ENCODE measurements at regions not wholly inside any gene's neighbourhood (a gene's known extent, or its start where the extent isn't known, plus 50 kb on each side); places are given as distances from the start of the nearest gene placed in this dataset.

GRCh38 chr10:44326474-44327030 is 58.3 kb downstream of the CXCL12 start:
- Histone ChIP-seq H3K4me3 (ENCODE audit: low read length) (no peak overlapping the region), H3K27me3 (ENCODE audit: control insufficient read depth, insufficient read depth, low read length) (no peaks in the 10 kb centered on the region), H3K4me1 (ENCODE audit: control insufficient read depth, insufficient read depth, low read length) (peaks cover 23% of the 10 kb centered on the region), H3K9me3 (ENCODE audit: control insufficient read depth, low read length) (no peaks in the 10 kb centered on the region), H3K36me3 (ENCODE audit: control insufficient read depth, insufficient read depth, low read length) (no peaks in the 10 kb centered on the region), H3K9ac (ENCODE audit: low read length) (no peak overlapping the region)

- Histone ChIP-seq H3K9me3 (ENCODE audit: control insufficient read depth, low read length) (no peaks in the 10 kb centered on the region), H3K4me3 (ENCODE audit: low read length) (no peak overlapping the region)
Observed at GRCh38 chr10:44325596-44326307, 59.1 kb downstream of the CXCL12 start.

GRCh38 chr10:44325157-44325556 is 59.7 kb downstream of the CXCL12 start:
- Histone ChIP-seq H3K27me3 (ENCODE audit: control insufficient read depth, insufficient read depth, low read length) (no peaks in the 10 kb centered on the region), H3K4me3 (ENCODE audit: low read length) (no peak overlapping the region), H3K9ac (ENCODE audit: low read length) (no peak overlapping the region), H3K9me3 (ENCODE audit: control insufficient read depth, low read length) (no peaks in the 10 kb centered on the region), H3K4me1 (ENCODE audit: control insufficient read depth, insufficient read depth, low read length) (peaks cover 23% of the 10 kb centered on the region), H3K36me3 (ENCODE audit: control insufficient read depth, insufficient read depth, low read length) (no peaks in the 10 kb centered on the region)

More at GRCh38 chr10:44325596-44326307, 59.1 kb downstream of the CXCL12 start:
- no peaks in the 10 kb centered on the region for H3K36me3 ChIP-seq (ENCODE audit: control insufficient read depth, insufficient read depth, low read length)
- peaks cover 23% of the 10 kb centered on the region for H3K4me1 ChIP-seq (ENCODE audit: control insufficient read depth, insufficient read depth, low read length)
- H3K9ac ChIP-seq (ENCODE audit: low read length), result no peak overlapping the region
- H3K27me3 ChIP-seq (ENCODE audit: control insufficient read depth, insufficient read depth, low read length), result no peaks in the 10 kb centered on the region

- Histone ChIP-seq H3K4me1 (ENCODE audit: control insufficient read depth, insufficient read depth, low read length) (peaks cover 23% of the 10 kb centered on the region), H3K36me3 (ENCODE audit: control insufficient read depth, insufficient read depth, low read length) (no peaks in the 10 kb centered on the region), H3K9me3 (ENCODE audit: control insufficient read depth, low read length) (no peaks in the 10 kb centered on the region), H3K27me3 (ENCODE audit: control insufficient read depth, insufficient read depth, low read length) (no peaks in the 10 kb centered on the region), H3K9ac (ENCODE audit: low read length) (no peak overlapping the region), H3K4me3 (ENCODE audit: low read length) (no peak overlapping the region)
Observed at GRCh38 chr10:44323838-44324237, 61.1 kb downstream of the CXCL12 start.

- Histone ChIP-seq H3K36me3 (ENCODE audit: control insufficient read depth, insufficient read depth, low read length) (no peaks in the 10 kb centered on the region), H3K9me3 (ENCODE audit: control insufficient read depth, low read length) (no peaks in the 10 kb centered on the region), H3K4me3 (ENCODE audit: low read length) (no peak overlapping the region), H3K4me1 (ENCODE audit: control insufficient read depth, insufficient read depth, low read length) (peaks cover 23% of the 10 kb centered on the region), H3K9ac (ENCODE audit: low read length) (no peak overlapping the region), H3K27me3 (ENCODE audit: control insufficient read depth, insufficient read depth, low read length) (no peaks in the 10 kb centered on the region)
Observed at GRCh38 chr10:44322137-44322536, 62.8 kb downstream of the CXCL12 start.

GRCh38 chr10:44320756-44321155 is 64.1 kb downstream of the CXCL12 start:
- Histone ChIP-seq H3K4me1 (ENCODE audit: control insufficient read depth, insufficient read depth, low read length) (peaks cover 12% of the 10 kb centered on the region), H3K4me3 (ENCODE audit: low read length) (no peak overlapping the region), H3K27me3 (ENCODE audit: control insufficient read depth, insufficient read depth, low read length) (no peaks in the 10 kb centered on the region), H3K36me3 (ENCODE audit: control insufficient read depth, insufficient read depth, low read length) (no peaks in the 10 kb centered on the region), H3K9me3 (ENCODE audit: control insufficient read depth, low read length) (no peaks in the 10 kb centered on the region), H3K9ac (ENCODE audit: low read length) (no peak overlapping the region)

GRCh38 chr10:44317856-44318255 is 67.0 kb downstream of the CXCL12 start:
- Histone ChIP-seq H3K9me3 (ENCODE audit: control insufficient read depth, low read length) (no peaks in the 10 kb centered on the region), H3K4me1 (ENCODE audit: control insufficient read depth, insufficient read depth, low read length) (no peaks in the 10 kb centered on the region), H3K27me3 (ENCODE audit: control insufficient read depth, insufficient read depth, low read length) (no peaks in the 10 kb centered on the region), H3K9ac (ENCODE audit: low read length) (no peak overlapping the region), H3K36me3 (ENCODE audit: control insufficient read depth, insufficient read depth, low read length) (no peaks in the 10 kb centered on the region), H3K4me3 (ENCODE audit: low read length) (no peak overlapping the region)

GRCh38 chr10:44316922-44317215 is 68.0 kb downstream of the CXCL12 start:
- Histone ChIP-seq H3K9ac (ENCODE audit: low read length) (no peak overlapping the region), H3K27me3 (ENCODE audit: control insufficient read depth, insufficient read depth, low read length) (peaks cover 3% of the 10 kb centered on the region), H3K36me3 (ENCODE audit: control insufficient read depth, insufficient read depth, low read length) (no peaks in the 10 kb centered on the region), H3K4me3 (ENCODE audit: low read length) (no peak overlapping the region), H3K9me3 (ENCODE audit: control insufficient read depth, low read length) (no peaks in the 10 kb centered on the region), H3K4me1 (ENCODE audit: control insufficient read depth, insufficient read depth, low read length) (no peaks in the 10 kb centered on the region)

GRCh38 chr10:44316187-44316921 is 68.5 kb downstream of the CXCL12 start:
- Histone ChIP-seq H3K4me1 (ENCODE audit: control insufficient read depth, insufficient read depth, low read length) (peaks cover under 1% of the 10 kb centered on the region), H3K36me3 (ENCODE audit: control insufficient read depth, insufficient read depth, low read length) (no peaks in the 10 kb centered on the region), H3K27me3 (ENCODE audit: control insufficient read depth, insufficient read depth, low read length) (peaks cover 8% of the 10 kb centered on the region), H3K9ac (ENCODE audit: low read length) (no peak overlapping the region), H3K9me3 (ENCODE audit: control insufficient read depth, low read length) (no peaks in the 10 kb centered on the region), H3K4me3 (ENCODE audit: low read length) (no peak overlapping the region)

GRCh38 chr10:44314802-44315460 is 70.0 kb downstream of the CXCL12 start:
- Histone ChIP-seq H3K27me3 (ENCODE audit: control insufficient read depth, insufficient read depth, low read length) (peaks cover 14% of the 10 kb centered on the region), H3K9ac (ENCODE audit: low read length) (no peak overlapping the region), H3K9me3 (ENCODE audit: control insufficient read depth, low read length) (no peaks in the 10 kb centered on the region), H3K4me3 (ENCODE audit: low read length) (no peak overlapping the region), H3K36me3 (ENCODE audit: control insufficient read depth, insufficient read depth, low read length) (no peaks in the 10 kb centered on the region), H3K4me1 (ENCODE audit: control insufficient read depth, insufficient read depth, low read length) (peaks cover 7% of the 10 kb centered on the region)

GRCh38 chr10:44313761-44314165 is 71.1 kb downstream of the CXCL12 start:
- H3K4me1 ChIP-seq (ENCODE audit: control insufficient read depth, insufficient read depth, low read length), result peaks cover 7% of the 10 kb centered on the region
- peaks cover 14% of the 10 kb centered on the region for H3K27me3 ChIP-seq (ENCODE audit: control insufficient read depth, insufficient read depth, low read length)
- H3K9ac ChIP-seq (ENCODE audit: low read length), result no peak overlapping the region

GRCh38 chr10:44312401-44312800 is 72.5 kb downstream of the CXCL12 start:
- Histone ChIP-seq H3K4me1 (ENCODE audit: control insufficient read depth, insufficient read depth, low read length) (peaks cover 7% of the 10 kb centered on the region), H3K4me3 (ENCODE audit: low read length) (no peak overlapping the region), H3K27me3 (ENCODE audit: control insufficient read depth, insufficient read depth, low read length) (peaks cover 14% of the 10 kb centered on the region), H3K9me3 (ENCODE audit: control insufficient read depth, low read length) (no peaks in the 10 kb centered on the region), H3K9ac (ENCODE audit: low read length) (no peak overlapping the region), H3K36me3 (ENCODE audit: control insufficient read depth, insufficient read depth, low read length) (no peaks in the 10 kb centered on the region)

More at GRCh38 chr10:44313761-44314165, 71.1 kb downstream of the CXCL12 start:
- no peaks in the 10 kb centered on the region for H3K36me3 ChIP-seq (ENCODE audit: control insufficient read depth, insufficient read depth, low read length)
- no peak overlapping the region for H3K4me3 ChIP-seq (ENCODE audit: low read length)
- no peaks in the 10 kb centered on the region for H3K9me3 ChIP-seq (ENCODE audit: control insufficient read depth, low read length)

Measured in mucosa of stomach (tissue), 1 donor.